Endothelial cell (in vitro differentiated cells): ENCODE measurements at regions not wholly inside any gene's neighbourhood (a gene's known extent, or its start where the extent isn't known, plus 50 kb on each side); places are given as distances from the start of the nearest gene placed in this dataset. TPM values are rescaled to one million over a fixed set of nuclear protein-coding genes. Genes with fewer than 3 reads are reported as not detected.

Experiments used
- DNase-seq: peaks from one replicate; pipeline ENCODE4 v3.0.0; 2021; ENCODE audit warnings: low spot score
- H3K27ac Mint-ChIP-seq: one replicate; pipeline ENCODE4 v1.8.0; 2021; ENCODE audit warnings: mixed read lengths, inconsistent platforms; ENCODE audit not compliant: unreplicated experiment
- H3K27me3 Mint-ChIP-seq: one replicate; pipeline ENCODE4 v1.8.0; 2021; ENCODE audit warnings: mild to moderate bottlenecking, moderate library complexity, mixed read lengths, inconsistent platforms; ENCODE audit not compliant: unreplicated experiment
- H3K36me3 Mint-ChIP-seq: one replicate; pipeline ENCODE4 v1.8.0; 2021; ENCODE audit warnings: mild to moderate bottlenecking, low read depth, mixed read lengths, inconsistent platforms; ENCODE audit not compliant: unreplicated experiment
- H3K4me1 Mint-ChIP-seq: one replicate; pipeline ENCODE4 v1.8.0; 2021; ENCODE audit warnings: mild to moderate bottlenecking, mixed read lengths, inconsistent platforms; ENCODE audit not compliant: unreplicated experiment
- H3K4me3 Mint-ChIP-seq: one replicate; pipeline ENCODE4 v1.8.0; 2021; ENCODE audit warnings: mild to moderate bottlenecking, mixed read lengths, inconsistent platforms; ENCODE audit not compliant: unreplicated experiment
- H3K9me3 Mint-ChIP-seq: one replicate; pipeline ENCODE4 v1.8.0; 2021; ENCODE audit warnings: mixed read lengths, inconsistent platforms; ENCODE audit not compliant: unreplicated experiment
- CTCF ChIP-seq: fragments of 200-600 bp; sonication (generic); IDR thresholded peaks from one replicate; pipeline ENCODE4 v1.5.0; 2021; ENCODE audit warnings: antibody characterized with exemption; ENCODE audit not compliant: unreplicated experiment
- microRNA-seq: library from miRNA; unstranded; fragments of <30 nt; microRNA quantifications from one replicate; pipeline ENCODE4, GENCODE V29; 2020; ENCODE audit not compliant: unreplicated experiment

- H3K4me3 Mint-ChIP-seq: no peak overlapping the region
- H3K27me3 Mint-ChIP-seq: peaks cover 9% of the 10 kb centered on the region
- peaks cover 6% of the 10 kb centered on the region for H3K36me3 Mint-ChIP-seq
- DNase-seq: no peak
- no peak for TF ChIP-seq CTCF
- H3K9me3 Mint-ChIP-seq: no peaks in the 10 kb centered on the region
- H3K4me1 Mint-ChIP-seq: peaks cover 47% of the 10 kb centered on the region
- H3K27ac Mint-ChIP-seq: peak overlapping the region; percentile 54
These were observed 59.0 kb downstream of the VCPKMT start for GRCh38 chr14:50057331-50057730.

GRCh38 chr14:50058113-50058512 lies 58.3 kb downstream of the VCPKMT start:
- Mint-ChIP-seq H3K4me3 (no peak overlapping the region), H3K27ac (no peak overlapping the region), H3K9me3 (no peaks in the 10 kb centered on the region), H3K4me1 (peaks cover 52% of the 10 kb centered on the region), H3K36me3 (peaks cover 6% of the 10 kb centered on the region), H3K27me3 (peaks cover 9% of the 10 kb centered on the region)
- DNase-seq: no peak
- no peak for TF ChIP-seq CTCF

Small RNA genes in the stretch of these regions (microRNA-seq; reads per million reads assigned to microRNA genes)
- gene MIR6076: not detected
